ENCODE measurements at regions not wholly inside any gene's neighbourhood (a gene's known extent, or its start where the extent isn't known, plus 50 kb on each side); places are given as distances from the start of the nearest gene placed in this dataset.
"Not testable (repeated sequence)": the region's sequence is repeated elsewhere in the genome, so short reads cannot be mapped to it uniquely, and the experiment has no call there.

DNA sequence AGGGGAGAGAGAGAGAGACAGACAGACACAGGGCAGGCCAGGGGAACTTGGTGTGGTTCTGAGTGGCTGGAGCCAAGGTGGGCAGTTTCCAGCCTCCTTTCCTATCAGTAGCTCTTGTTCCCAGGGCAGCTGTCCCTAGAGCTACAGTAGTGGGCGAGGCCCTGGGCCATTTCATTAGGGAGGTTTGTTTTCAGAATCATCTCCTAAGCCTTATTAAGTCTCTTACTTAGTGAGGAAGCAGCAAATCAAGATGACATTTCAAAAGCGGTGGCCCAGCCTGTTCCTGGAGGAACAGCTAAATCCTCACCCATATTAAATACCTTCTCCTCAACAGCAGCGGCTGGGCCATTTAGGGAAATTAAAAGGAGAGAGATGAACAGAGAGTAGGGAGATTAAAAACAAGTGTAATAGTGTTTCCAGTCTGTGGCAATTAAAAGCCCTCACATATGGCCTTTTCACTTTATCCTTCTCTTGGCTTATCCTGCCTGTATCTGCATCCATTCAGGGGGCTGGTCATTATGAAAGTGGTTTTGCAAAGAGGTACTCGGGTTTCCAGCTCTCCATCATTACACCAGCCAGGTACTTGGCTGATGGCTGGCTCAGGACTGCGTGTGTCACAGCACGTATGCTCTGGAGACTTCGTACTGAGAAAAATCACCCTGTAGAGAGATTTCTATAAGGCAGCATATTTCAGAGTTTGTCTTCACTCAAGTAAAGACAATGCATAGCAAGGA is 91.9 kb upstream of the PRR23C start:
- H3K27ac ChIP-seq (ENCODE audit: low read length) = no peak overlapping the region
- H3K9me3 ChIP-seq (ENCODE audit: low read length) = no peaks in the 10 kb centered on the region
- no peak overlapping the region for H3K4me3 ChIP-seq (ENCODE audit: low read length)
- intact Hi-C loops (cut with micrococcal nuclease) = no loop called here
- no peaks in the 10 kb centered on the region for H3K4me1 ChIP-seq (ENCODE audit: insufficient read depth, low read length)
- H2AFZ ChIP-seq (ENCODE audit: low read length) = no peak overlapping the region
- H3K36me3 ChIP-seq (ENCODE audit: low read depth, low read length) = no peaks in the 10 kb centered on the region
- no peak for ATAC-seq
- H3K4me2 ChIP-seq (ENCODE audit: low read length) = no peak overlapping the region
- no peaks in the 10 kb centered on the region for H3K79me2 ChIP-seq (ENCODE audit: low read length)
- peaks cover 7% of the 10 kb centered on the region; the same call in 1 of the 2 replicates for H3K27me3 ChIP-seq (ENCODE audit: low read length)
- no peak overlapping the region for H3K9ac ChIP-seq (ENCODE audit: low read length)
- TF ChIP-seq EZH2 (IDR thresholded peaks at IDR 0.05; ENCODE audit: low read length, unreplicated experiment) (no peak), EZH2phosphoT487 (IDR thresholded peaks at IDR 0.05; ENCODE audit: borderline replicate concordance, low read length) (no peak)
- TF ChIP-seq, protein P1, sequence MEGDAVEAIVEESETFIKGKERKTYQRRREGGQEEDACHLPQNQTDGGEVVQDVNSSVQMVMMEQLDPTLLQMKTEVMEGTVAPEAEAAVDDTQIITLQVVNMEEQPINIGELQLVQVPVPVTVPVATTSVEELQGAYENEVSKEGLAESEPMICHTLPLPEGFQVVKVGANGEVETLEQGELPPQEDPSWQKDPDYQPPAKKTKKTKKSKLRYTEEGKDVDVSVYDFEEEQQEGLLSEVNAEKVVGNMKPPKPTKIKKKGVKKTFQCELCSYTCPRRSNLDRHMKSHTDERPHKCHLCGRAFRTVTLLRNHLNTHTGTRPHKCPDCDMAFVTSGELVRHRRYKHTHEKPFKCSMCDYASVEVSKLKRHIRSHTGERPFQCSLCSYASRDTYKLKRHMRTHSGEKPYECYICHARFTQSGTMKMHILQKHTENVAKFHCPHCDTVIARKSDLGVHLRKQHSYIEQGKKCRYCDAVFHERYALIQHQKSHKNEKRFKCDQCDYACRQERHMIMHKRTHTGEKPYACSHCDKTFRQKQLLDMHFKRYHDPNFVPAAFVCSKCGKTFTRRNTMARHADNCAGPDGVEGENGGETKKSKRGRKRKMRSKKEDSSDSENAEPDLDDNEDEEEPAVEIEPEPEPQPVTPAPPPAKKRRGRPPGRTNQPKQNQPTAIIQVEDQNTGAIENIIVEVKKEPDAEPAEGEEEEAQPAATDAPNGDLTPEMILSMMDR (conservative IDR thresholded peaks at IDR 0.05; ENCODE audit: low read depth, low read length) = no peak
- ChIA-PET POLR2A (ENCODE audit: unreplicated experiment) (no interaction called here), CTCF (no interaction called here)
- DNase-seq = no peak
- H3K9me2 ChIP-seq (replicated peaks; ENCODE audit: low read length) = no peaks in the 10 kb centered on the region
- H3F3A ChIP-seq (ENCODE audit: low read length, unreplicated experiment) = no peaks in the 10 kb centered on the region
- H4K20me1 ChIP-seq (ENCODE audit: low read length) = no peaks in the 10 kb centered on the region
- BruUV-seq (replicated peaks) = no TSS peak

DNA sequence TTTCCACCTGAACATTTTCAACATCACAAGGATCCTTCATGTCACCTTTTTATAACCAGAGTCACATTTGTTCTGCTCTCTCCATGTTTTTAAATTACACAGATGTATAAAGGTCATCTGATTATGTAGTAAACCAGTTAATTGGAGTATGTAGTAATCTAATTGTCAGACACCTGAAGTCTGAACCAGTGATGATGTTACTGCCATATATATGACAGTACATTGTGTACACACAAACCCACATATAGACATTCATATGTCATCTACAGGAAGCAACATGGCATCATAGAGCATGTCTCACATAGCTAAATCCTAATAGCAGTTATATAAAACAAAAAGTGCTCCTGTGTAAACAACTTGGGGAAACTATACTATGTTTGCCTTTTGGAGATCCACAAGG is 95.9 kb upstream of the PRR23C start:
- CTCF ChIA-PET = no interaction called here

DNA sequence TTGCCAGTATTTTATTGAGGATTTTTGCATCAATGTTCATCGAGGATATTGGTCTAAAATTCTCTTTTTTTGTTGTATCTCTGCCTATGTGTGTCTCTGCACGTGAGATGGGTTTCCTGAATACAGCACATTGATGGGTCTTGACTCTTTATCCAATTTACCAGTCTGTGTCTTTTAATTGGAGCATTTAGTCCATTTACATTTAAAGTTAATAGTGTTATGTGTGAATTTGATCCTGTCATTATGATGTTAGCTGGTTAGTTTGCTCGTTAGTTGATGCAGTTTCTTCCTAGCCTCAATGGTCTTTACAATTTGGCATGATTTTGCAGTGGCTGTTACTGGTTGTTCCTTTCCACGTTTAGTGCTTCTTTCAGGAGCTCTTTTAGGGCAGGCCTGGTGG is 101.3 kb upstream of the PRR23C start:
- H3K4me3 ChIP-seq (ENCODE audit: low read length); intact Hi-C loops (cut with micrococcal nuclease); H3K27me3 ChIP-seq (ENCODE audit: low read length); H3K9me3 ChIP-seq (ENCODE audit: low read length); H3K4me1 ChIP-seq (ENCODE audit: insufficient read depth, low read length); H3K9me2 ChIP-seq (replicated peaks; ENCODE audit: low read length); ATAC-seq; CTCF ChIA-PET; H3K9ac ChIP-seq (ENCODE audit: low read length); DNase-seq; BruUV-seq (replicated peaks); H3K36me3 ChIP-seq (ENCODE audit: low read depth, low read length); H3K4me2 ChIP-seq (ENCODE audit: low read length); H3K79me2 ChIP-seq (ENCODE audit: low read length); H2AFZ ChIP-seq (ENCODE audit: low read length); H3K27ac ChIP-seq (ENCODE audit: low read length); H4K20me1 ChIP-seq (ENCODE audit: low read length); H3F3A ChIP-seq (ENCODE audit: low read length, unreplicated experiment); POLR2A ChIA-PET (ENCODE audit: unreplicated experiment): not testable (repeated sequence)

More for the DNA sequence above, 95.9 kb upstream of the PRR23C start:
- no peak overlapping the region for H3K9ac ChIP-seq (ENCODE audit: low read length)
- no peak overlapping the region for H3K27ac ChIP-seq (ENCODE audit: low read length)
- no peak overlapping the region for H2AFZ ChIP-seq (ENCODE audit: low read length)
- H3K4me3 ChIP-seq (ENCODE audit: low read length) = no peak overlapping the region
- H3K36me3 ChIP-seq (ENCODE audit: low read depth, low read length) = no peaks in the 10 kb centered on the region
- H3K9me2 ChIP-seq (replicated peaks; ENCODE audit: low read length) = no peaks in the 10 kb centered on the region
- ATAC-seq (no peak), DNase-seq (no peak)
- TF ChIP-seq EZH2 (IDR thresholded peaks at IDR 0.05; ENCODE audit: low read length, unreplicated experiment) (no peak), EZH2phosphoT487 (IDR thresholded peaks at IDR 0.05; ENCODE audit: borderline replicate concordance, low read length) (no peak)
- TF ChIP-seq, protein P1 (conservative IDR thresholded peaks at IDR 0.05; ENCODE audit: low read depth, low read length) = no peak
- no peaks in the 10 kb centered on the region for H3K9me3 ChIP-seq (ENCODE audit: low read length)
- no peak overlapping the region for H3K4me2 ChIP-seq (ENCODE audit: low read length)
- intact Hi-C loops (cut with micrococcal nuclease) = no loop called here
- H4K20me1 ChIP-seq (ENCODE audit: low read length) = no peaks in the 10 kb centered on the region
- no peaks in the 10 kb centered on the region for H3K4me1 ChIP-seq (ENCODE audit: insufficient read depth, low read length)
- POLR2A ChIA-PET (ENCODE audit: unreplicated experiment) = no interaction called here
- H3F3A ChIP-seq (ENCODE audit: low read length, unreplicated experiment) = no peaks in the 10 kb centered on the region
- H3K27me3 ChIP-seq (ENCODE audit: low read length) = peaks cover 7% of the 10 kb centered on the region; the same call in 1 of the 2 replicates
- no peaks in the 10 kb centered on the region for H3K79me2 ChIP-seq (ENCODE audit: low read length)
- no TSS peak for BruUV-seq (replicated peaks)
